Forelimb muscle (tissue), 1 donor: ENCODE measurements at regions not wholly inside any gene's neighbourhood (a gene's known extent, or its start where the extent isn't known, plus 50 kb on each side); places are given as distances from the start of the nearest gene placed in this dataset.

Experiments
- DNase-seq: peaks from one replicate; pipeline ENCODE4 v3.0.0-alpha.2; 2013; ENCODE audit warnings: low read depth

DNA sequence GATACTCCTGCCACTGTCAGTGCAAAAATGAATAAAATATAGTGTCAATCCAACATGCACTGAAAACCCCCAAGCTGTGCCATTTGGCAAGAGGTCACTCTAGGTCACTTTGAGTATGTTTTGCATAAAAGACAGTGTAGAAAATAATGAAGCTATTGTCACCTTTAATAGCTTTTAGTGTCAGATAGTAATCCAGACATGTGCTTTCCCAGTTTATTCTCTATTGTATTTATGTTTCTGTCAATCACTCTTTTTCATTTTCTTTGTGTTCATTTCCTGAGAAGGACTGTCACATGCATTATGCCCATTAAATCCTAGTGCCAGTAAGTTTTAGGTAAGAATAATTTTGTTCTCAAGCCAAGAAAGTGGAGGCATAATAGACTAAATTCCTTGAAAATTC is 1073.9 kb upstream of the CDH2 start:
- no peak for DNase-seq

DNA sequence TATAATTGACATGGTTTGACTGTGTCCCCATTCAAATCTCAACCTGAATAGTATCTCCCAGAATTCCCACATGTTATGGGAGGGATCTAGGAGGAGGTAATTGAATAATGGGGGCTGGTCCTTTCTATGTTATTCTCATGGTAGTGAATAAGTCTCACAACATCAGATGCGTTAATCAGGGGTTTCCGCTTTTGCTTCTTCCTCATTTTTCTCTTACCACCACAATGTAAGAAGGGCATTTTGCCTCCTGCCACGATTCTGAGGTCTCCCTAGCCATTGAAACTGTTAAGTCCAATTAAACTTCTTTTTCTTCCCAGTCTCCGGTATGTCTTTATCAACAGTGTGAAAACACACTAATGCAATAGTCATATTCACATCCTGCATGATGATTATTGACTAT is 1073.3 kb upstream of the CDH2 start:
- DNase-seq: no peak

DNA sequence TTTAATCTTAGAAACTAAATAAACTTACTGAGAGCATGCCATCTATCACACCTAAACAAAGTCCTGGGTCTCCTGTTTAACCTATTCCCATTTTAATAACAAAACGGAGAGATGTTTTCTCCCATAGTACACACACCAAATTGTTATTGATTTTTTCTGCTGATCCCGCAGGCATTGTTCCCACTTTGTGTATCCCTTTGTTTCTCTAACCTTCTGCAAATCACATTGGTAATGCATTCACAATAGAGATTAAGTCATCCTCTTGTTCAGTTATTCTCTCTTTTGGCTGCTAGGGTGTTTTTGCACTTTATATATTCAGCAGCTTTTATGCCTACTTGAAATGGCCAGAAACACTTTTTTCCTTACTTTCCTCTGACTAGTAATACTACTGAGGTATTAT is 1071.9 kb upstream of the CDH2 start:
- DNase-seq: no peak

DNA sequence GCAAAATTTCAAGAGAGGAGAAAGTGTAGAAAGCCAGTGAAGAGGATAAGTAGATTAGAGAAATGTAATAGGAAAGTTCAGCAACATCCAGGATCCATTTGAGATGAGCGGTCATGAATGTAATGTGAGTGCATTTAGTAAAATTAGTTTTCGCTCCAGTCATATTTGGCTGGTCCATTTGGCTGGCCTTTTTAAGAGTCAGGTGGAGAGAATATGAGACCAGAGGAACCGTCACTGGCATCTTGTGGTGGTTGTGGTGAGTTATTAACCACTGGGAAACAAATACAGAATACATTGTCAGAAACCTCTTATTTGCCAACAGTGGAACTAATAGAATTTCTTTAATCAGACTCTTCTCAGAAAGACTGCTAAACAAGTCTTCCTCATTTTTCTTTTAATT is 1064.3 kb upstream of the CDH2 start:
- no peak for DNase-seq

GRCh38 chr18:29234751-29235150 is 1057.8 kb upstream of the CDH2 start:
- DNase-seq: no peak

DNA sequence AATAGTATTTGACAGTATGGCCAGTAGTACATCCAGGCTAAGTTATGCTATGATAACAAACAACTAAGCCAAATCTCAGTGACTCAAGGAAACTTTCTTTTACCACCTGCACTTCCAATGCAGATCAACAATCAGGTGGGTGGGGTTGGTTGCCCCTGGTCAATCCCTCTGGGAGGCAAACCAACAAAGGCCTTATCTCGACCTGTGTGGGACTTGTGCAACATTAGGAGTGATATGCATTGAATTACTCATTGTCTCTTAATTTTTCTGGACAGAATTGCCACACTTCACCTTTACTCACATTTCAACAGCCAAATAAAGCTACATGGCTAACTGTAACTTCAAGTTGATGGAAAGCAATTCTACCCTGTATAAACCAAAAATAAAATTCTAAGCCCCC is 1049.3 kb upstream of the CDH2 start:
- DNase-seq: no peak

- no peak for DNase-seq
Observed at GRCh38 chr18:29225351-29225750, 1048.4 kb upstream of the CDH2 start.

GRCh38 chr18:29218091-29218490 is 1041.2 kb upstream of the CDH2 start:
- DNase-seq: no peak

DNA sequence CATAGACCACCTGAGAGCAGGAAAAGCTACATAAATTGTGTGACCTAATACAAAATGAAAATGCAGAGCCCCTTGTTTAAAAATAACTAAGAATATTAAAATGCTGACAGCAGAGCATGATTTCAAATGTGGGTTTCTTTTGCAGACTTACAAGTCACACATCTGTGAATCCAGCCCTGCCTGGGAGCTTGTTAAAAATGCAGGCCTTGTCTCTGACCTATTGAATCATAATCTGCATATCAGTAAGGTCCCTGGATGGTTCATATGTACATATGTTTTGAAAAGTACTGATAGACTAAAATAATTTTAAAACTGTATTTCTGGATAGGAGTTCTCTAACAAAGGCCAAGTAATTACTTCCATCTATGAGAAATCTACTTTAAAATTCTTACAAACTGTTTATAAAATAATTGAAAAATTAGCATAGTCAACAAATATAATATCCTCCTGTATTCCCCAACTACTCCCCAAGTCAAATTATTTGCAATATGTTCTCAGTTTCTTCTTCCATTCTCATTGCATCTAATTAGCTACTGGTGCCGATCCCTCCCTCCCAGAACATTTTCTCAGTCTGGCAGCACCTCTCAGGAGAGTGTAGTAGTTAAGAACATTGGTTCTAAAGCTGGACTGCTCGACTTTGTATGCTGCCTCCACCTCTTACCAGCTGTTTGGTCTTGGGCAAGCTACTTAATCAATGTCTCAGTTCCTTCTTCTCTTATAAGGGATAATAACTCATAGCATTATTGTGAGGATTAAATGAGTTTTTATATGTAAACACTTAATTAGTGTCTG is 1040.4 kb upstream of the CDH2 start:
- no peak for DNase-seq

DNA sequence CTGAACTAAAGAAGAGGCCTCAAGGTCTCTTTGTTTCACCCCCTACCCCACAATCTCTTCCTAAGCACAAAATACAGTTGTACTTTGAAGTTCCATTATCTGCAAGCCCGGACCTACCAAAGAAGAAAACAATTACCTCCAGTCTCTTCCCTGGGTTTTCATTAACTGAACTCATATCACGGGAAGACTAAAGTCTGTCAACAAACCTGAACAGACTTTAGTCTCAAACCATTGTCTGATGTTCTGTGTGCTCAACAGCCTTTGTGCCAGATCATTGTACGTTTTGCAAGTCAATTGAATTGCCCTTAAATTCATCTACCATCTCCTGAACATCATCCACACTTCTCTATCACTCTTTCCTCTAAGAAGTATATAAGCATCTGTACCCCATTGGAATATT is 1021.9 kb upstream of the CDH2 start:
- no peak for DNase-seq

DNA sequence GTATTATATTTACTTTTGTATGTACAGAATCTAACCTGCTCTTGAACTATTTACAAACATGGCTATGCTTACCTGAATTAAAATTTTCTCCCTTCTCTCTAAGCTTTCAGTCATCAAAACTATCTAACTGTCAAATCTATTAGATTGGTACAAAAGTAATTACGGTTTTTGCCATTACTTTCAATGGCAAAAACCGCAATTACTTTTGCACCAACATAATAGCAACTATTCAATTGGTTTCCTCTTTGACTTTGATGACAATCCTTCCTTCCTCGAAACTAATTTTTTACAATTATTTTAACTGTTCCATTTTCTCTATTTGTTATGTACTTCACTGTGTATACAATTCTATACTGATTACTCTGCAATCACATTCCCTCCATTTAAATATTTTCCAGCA is 1019.4 kb upstream of the CDH2 start:
- DNase-seq: no peak

DNA sequence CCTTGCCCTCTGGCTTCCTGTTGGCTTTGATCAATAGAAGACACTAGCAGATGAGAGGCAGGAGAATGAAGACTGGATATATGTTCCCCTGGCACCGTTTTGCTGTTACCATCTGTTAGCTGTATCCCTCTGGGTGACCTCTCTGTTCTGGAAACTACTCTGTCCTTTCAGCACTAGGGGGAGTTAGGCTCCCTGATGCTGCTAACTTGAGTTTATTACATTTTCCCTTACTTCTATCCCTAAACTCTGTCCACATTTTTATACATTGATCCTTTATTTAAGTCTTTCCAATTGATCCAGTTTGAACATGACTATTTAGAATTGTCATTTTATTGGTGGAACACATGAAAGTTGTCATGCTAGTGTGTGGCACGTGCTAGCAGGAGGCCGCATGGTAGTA is 1014.3 kb upstream of the CDH2 start:
- no peak for DNase-seq

DNA sequence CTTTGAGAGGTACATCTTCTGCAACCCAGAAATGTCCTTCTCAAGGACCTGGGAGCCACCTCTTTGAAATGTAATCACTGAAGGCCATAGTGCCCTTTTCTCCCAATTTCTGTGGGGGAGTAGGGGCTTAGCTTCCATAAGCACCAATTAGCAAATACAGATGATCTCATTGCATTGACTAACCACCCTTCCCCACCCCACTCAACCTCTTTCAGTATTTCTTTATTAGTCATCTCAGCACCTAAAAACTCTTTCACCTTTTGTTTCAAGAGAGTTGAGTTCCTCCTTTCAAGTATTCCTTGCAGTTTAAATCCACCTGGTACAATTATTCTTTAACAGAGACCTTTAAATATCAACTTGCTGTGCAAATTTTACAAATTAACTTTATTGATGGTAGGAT is 1011.8 kb upstream of the CDH2 start:
- DNase-seq: no peak

DNA sequence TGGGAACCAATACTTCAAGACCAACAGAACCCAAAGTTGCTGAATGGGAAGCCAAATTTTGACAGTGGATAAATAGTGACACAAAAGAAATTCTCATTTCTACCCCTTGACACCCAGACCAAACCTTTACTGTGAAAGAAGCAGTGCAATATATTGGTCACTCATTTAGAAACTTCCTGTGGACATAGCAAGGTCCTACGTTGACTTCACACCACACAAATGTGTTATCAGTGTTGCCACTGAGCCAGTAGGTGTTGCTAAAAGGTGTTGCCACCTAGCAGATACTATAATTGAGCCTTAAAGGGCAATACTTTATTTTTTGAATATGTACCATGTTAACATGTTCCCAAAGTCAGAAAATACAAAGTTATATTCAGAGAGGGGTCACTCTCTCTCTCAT is 1008.9 kb upstream of the CDH2 start:
- no peak for DNase-seq

GRCh38 chr18:29184654-29185053 is 1007.7 kb upstream of the CDH2 start:
- DNase-seq: no peak

DNA sequence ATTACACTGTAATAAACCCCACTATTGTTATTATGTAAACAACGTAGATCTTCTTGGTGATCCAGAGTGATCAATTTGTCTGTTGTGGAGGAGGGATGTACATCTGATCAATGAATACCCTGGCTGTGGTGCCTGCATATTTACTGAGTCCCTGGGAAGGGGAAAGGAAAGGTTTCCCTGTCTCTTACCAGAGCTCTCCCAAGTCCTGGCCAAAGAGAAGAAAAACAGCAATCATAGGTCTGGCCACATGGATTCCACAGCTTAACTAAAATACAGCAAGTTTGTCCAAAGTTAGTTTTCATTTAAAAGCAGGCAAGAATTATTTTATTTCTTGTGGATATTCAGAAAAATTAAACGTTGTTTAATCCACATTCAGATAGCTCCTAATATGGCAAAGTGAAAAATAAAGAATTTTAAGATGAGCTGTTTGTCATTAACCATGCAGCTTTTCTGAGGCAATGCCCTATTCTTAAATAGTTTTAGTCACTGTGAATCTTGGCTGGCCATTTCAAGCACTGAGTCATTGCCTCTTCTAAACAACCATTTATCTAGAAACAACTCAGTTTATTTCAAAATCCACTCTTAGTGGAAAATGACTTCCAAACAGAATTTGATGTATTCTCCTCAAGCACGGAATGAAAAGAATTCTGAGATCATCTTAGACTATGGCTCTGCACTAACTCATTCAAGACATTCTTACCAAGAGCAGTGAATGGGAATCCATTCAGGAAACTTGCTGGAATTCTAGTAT is 1004.4 kb upstream of the CDH2 start:
- DNase-seq: no peak

DNA sequence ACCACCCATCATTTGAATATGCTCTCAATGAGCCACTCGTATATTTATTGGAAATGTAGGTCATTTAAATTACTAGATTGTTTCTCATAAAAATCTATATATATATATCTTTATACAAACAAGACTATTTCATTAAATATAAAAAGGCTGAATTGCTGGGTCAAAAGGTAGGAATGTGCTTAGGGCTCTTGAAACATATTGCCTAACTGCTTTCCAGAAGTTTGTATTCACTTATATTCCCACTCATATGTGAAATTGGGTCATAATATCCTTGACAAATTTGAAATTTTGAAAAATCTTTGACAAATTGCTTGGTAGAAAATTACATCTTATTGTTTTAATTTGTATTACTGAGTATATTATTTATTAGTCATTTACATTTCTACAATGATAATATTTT is 999.8 kb upstream of the CDH2 start:
- DNase-seq: no peak

DNA sequence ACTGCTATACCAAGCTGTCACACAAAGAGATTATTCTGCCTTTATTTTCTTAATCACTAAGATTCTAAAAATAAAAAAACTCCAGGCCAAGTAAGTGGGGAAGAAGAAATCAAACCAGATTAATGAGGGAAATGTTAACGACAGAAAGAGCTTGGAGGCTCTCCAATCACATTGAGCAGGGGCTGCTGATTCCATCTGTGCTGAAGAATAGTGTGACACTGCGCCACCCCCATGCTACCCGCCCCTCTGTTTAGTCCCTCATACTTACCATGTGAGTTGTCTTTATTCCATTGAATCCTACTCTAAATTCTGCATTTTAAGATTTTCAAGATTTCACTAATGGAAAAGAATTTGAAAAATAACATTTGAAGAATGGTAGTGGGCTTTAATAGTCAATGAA is 998.0 kb upstream of the CDH2 start:
- DNase-seq: no peak

DNA sequence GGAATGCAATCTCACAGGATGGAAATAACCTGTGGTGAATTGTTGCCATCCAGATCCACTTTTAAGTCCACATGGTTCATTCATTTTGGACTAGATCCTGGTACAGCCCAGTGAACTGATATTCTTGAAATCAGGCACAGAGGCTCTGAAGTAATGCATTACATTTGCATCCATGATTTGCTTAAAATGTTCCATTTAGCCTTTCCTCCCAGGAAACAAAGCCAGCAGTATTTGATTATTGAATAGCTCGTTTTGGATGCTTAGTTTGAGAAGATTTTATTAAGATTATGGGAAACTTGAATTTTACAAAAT is 995.8 kb upstream of the CDH2 start:
- no peak for DNase-seq

- no peak for DNase-seq
Observed at GRCh38 chr18:29171892-29172755, 995.2 kb upstream of the CDH2 start.

DNA sequence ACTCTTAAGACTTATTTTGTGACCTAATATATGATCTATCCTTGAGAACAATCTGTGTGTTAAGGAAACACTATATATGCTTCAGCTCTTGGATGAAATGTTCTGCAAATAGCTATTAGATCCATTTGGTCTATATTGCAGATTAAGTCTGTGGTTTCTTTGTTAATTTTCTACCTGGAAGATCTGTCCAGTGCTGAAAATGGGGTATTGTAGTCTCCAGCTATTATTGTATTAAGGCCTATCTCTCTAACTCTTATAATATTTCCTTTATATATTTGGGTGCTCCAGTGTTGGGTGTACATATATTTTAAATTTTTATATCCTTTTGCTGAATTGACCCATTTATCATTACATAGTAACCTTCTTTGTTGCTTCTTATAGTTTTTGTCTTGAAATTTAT is 992.7 kb upstream of the CDH2 start:
- DNase-seq: no peak

DNA sequence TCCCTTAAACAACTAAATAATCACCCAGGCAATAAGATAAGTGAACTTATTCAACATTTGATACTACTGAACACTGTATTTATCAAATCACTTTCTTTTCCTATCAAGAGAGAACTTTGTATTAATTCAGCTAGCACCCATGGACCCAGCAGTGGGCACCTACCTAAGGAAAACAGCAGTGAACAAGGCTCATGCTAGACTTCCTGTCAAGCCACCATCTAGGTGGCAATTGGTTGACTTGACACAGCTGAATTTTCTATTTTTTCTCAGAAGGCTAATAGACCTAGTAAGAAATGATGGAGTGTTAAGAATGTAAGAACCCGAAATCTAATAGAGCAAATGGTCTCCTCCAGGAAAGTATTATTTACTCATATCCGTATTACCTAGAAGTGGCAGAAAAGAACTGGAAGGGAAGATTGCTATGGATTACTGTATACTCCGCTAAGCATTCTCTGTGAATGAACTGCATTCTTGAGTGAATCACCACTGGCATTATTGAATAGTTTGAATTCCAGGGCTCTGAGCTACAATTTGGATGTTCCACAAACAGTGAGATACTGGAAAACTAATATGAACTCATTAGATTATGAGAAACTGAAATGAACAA is 988.2 kb upstream of the CDH2 start:
- no peak for DNase-seq
